Mucosa of descending colon (tissue), 3 donors: ENCODE measurements at regions not wholly inside any gene's neighbourhood (a gene's known extent, or its start where the extent isn't known, plus 50 kb on each side); places are given as distances from the start of the nearest gene placed in this dataset.

Source experiments
- ATAC-seq: fragments of 200-7000 bp; cut with Tn5 transposase; one replicate; pipeline ENCODE4 v1.9.1; 2020; ENCODE audit warnings: mild to moderate bottlenecking, moderate library complexity
- DNase-seq, 3 donors: peaks; one replicate each; pipeline ENCODE4 v3.0.0-alpha.2; 2020
- H3K36me3 ChIP-seq: fragments of 200-600 bp; one replicate; pipeline ENCODE4 v1.8.0; 2021; ENCODE audit warnings: low read depth, mild to moderate bottlenecking
- H3K4me1 ChIP-seq: fragments of 200-600 bp; one replicate; pipeline ENCODE4 v1.8.0; 2021; ENCODE audit warnings: low read depth, mild to moderate bottlenecking
- H3K4me3 ChIP-seq: fragments of 200-600 bp; one replicate; pipeline ENCODE4 v1.8.0; 2021; ENCODE audit warnings: mild to moderate bottlenecking
- H3K9me3 ChIP-seq: fragments of 200-600 bp; one replicate; pipeline ENCODE4 v1.8.0; 2021; ENCODE audit warnings: mild to moderate bottlenecking
- intact Hi-C, 2 donors: fragments of 100-400 bp; cut with DNase I in 1 of 2; cut with micrococcal nuclease in 1 of 2; formaldehyde crosslinking; loops; one replicate each; pipeline versions ENCODE4 v1.11.0 to v1.11.1; 2022; cut with DNase I, micrococcal nuclease
- TF ChIP-seq, protein P1 (sequence below): fragments of 200-600 bp; IDR thresholded peaks from one replicate; pipeline ENCODE4 v1.8.0; 2022; ENCODE audit warnings: antibody characterized with exemption, mild to moderate bottlenecking
- donor health status: DM: no; HTN: no; CAD: no; lungs with moderate emphysema.
- donor health status: DM: no; HTN: no; CAD: no.
- donor health status: DM: no; HTN: yes; CAD: no.

DNA sequence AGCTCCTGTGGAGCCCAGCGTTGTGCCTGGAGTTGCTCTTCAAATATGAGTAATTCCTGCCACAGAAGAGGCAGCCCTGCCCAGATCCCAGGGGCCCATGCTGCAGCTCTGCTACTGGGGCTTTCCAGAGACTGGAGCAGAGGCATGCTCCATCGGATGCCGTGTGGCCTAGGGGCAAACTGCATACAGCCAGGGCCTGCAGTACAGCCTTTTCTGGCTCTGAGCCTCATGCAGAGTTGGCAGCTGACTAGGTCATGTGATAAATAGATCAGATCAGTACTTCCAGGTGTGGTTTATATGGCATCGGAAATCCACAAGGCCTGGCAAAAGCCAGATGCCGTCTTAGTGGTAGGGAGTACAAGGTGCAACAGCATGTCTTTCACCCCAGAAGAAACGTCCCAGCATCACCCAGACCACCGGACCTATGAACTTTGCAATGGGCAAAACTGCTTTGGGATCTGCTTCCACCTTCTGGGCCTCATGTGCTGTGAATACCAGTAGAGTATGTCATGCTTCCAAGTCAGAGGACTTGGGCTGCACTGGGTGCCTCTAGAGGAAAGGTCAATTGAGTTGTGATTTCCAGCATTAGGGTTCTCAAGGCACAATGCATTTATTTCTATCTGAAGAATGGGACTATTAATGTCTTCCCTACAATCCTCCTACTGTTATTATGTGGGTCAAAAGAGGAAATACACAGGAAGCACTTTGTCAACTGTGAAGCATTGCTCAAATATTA lies 250.7 kb upstream of the ZNF32 start:
- Histone ChIP-seq H3K36me3 (no peaks in the 10 kb centered on the region), H3K4me1 (no peaks in the 10 kb centered on the region), H3K9me3 (no peaks in the 10 kb centered on the region), H3K4me3 (no peak overlapping the region)
- intact Hi-C loops: no loop called here
- DNase-seq (no peak), ATAC-seq (peak; percentile 22)
- TF ChIP-seq, protein P1, sequence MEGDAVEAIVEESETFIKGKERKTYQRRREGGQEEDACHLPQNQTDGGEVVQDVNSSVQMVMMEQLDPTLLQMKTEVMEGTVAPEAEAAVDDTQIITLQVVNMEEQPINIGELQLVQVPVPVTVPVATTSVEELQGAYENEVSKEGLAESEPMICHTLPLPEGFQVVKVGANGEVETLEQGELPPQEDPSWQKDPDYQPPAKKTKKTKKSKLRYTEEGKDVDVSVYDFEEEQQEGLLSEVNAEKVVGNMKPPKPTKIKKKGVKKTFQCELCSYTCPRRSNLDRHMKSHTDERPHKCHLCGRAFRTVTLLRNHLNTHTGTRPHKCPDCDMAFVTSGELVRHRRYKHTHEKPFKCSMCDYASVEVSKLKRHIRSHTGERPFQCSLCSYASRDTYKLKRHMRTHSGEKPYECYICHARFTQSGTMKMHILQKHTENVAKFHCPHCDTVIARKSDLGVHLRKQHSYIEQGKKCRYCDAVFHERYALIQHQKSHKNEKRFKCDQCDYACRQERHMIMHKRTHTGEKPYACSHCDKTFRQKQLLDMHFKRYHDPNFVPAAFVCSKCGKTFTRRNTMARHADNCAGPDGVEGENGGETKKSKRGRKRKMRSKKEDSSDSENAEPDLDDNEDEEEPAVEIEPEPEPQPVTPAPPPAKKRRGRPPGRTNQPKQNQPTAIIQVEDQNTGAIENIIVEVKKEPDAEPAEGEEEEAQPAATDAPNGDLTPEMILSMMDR: no peak

DNA sequence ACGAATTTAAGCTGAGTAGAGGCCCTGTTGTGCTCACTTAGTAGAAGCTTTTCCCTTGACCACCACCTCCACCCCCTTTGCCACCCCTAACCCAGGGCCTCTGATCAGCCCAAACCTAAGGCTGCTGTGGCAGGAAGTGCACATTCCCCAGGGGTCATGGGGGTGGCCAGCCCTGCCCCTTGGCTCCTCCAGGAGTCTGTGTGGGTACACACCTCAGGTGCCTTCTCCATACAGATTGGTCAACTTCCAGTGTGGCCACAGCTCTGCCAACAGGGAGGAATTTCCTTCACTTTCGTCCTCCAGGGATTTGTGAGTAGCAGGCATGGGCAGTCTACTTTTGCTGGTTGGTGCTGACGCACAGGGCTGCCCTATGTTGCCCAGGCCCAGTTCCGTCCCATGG lies 249.9 kb upstream of the ZNF32 start:
- DNase-seq: no peak
- no peaks in the 10 kb centered on the region for H3K4me1 ChIP-seq
- H3K9me3 ChIP-seq: no peaks in the 10 kb centered on the region
- H3K4me3 ChIP-seq: no peak overlapping the region
- TF ChIP-seq, protein P1: no peak
- intact Hi-C loops: no loop called here
- no peaks in the 10 kb centered on the region for H3K36me3 ChIP-seq
- ATAC-seq: no peak

DNA sequence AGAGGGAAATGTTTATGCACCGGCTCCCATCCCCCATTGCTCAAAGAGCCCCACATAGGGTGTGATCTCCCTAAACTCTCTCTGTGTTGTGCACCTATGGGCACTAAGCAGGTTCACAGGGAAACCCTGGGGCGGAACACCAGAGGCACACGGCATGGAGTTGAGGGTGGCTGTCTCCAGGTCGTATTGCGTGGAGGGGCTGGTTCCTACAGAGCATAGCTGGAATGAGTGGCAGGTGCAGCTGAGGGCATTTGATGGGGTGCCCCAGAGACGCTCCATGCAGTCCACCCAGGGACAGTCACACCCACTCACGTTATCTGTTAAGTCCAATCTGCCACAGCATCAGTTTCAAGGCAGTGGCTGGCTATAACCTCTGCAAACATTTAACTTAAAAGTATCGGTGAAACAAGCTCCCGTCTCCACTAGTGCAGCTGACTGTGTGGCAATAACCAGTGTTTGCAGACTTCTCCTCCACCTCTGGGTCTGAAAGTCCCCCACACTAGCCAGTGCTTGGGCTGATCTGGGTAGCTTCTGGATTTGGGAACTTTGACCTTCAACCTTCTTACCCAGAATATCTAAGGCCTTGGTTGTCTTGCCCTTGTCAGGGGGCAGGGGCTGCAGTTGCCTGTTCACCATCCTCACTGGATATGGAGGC lies 249.2 kb upstream of the ZNF32 start:
- intact Hi-C loops: no loop called here
- no peak overlapping the region for H3K4me3 ChIP-seq
- no peak for DNase-seq

DNA sequence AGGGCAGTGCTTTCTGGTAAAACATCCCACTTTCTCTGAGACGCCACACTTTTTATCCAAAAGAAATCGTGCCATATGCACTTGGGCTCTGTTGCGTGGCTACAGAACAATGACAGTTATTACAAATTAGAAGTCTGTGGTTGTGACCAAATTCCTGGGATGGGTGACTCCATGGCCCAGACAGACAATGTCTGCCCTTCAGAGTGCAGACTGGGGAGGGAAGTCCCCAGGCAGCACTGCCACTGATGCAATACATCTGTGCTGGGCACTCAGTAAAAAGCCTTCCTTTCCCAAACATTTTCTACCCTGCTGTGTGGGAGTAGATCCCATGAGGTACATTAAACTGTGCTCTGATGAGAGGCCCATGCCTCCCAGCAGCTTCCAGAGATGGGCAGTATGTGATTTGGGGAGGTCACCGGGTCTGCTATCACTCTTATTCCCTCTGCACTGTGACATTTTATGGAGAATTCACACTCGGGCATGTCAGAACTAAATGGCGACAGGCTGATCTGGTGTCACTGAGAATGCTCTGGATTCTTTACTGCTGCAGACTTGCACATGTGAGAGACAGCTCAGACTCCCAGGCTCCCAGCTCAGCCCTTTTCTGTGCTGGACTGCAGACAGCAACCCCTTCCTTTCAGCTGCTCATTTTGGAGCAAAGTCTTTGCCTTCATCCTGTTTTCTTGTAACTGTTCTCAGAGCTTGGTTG lies 243.5 kb upstream of the ZNF32 start:
- Histone ChIP-seq H3K9me3 (no peaks in the 10 kb centered on the region), H3K36me3 (no peaks in the 10 kb centered on the region), H3K4me3 (no peak overlapping the region), H3K4me1 (no peaks in the 10 kb centered on the region)
- DNase-seq: no peak
- TF ChIP-seq, protein P1: no peak
- ATAC-seq: no peak
- intact Hi-C loops: no loop called here

More for the DNA sequence above, 249.2 kb upstream of the ZNF32 start:
- no peaks in the 10 kb centered on the region for H3K4me1 ChIP-seq
- H3K9me3 ChIP-seq: no peaks in the 10 kb centered on the region
- TF ChIP-seq, protein P1: no peak
- H3K36me3 ChIP-seq: no peaks in the 10 kb centered on the region
- ATAC-seq: no peak

DNA sequence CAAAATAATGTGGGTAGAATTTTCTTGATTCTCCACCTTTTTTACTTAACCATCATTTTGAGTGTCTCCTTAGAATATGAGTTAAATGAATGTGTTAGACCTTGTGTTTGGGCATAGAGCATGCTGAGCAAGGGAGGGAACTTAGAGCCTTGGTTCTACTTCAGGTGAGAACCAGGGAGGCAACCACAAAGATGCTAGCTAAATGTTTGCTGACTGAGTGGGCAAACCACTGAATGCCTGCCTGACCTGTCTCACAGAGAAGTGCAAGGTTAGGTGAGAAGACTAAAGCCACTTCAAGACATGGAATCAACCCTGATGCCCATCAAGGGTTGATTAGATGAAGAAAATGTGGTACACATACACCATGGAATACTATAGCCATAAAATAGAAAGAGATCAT lies 242.6 kb upstream of the ZNF32 start:
- intact Hi-C loops: no loop called here
- DNase-seq (no peak), ATAC-seq (no peak)
- H3K4me3 ChIP-seq: no peak overlapping the region
- H3K9me3 ChIP-seq: no peaks in the 10 kb centered on the region
- no peaks in the 10 kb centered on the region for H3K36me3 ChIP-seq
- TF ChIP-seq, protein P1: no peak
- H3K4me1 ChIP-seq: no peaks in the 10 kb centered on the region
